ENCODE measurements at regions not wholly inside any gene's neighbourhood (a gene's known extent, or its start where the extent isn't known, plus 50 kb on each side); places are given as distances from the start of the nearest gene placed in this dataset.

DNA sequence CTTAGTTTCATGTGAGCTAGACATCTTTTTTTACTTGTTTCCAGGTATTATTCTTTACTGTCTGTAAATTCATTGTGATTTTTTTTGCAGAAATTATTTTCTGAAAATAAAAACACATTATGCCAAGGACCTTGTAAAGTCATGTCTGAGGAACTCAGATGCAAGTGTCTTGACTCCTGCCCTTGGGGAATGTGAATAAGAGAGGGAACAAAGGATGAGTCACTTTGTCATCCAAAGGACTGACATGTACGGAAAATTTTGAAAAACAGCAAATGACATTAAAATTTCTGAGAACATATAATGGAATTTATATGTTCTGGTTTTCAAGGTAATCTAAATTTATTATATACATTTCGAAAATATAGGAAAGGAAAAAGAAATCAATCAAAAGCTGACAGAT lies 660.4 kb downstream of the CD109 start:
- TF ChIP-seq, protein P1, sequence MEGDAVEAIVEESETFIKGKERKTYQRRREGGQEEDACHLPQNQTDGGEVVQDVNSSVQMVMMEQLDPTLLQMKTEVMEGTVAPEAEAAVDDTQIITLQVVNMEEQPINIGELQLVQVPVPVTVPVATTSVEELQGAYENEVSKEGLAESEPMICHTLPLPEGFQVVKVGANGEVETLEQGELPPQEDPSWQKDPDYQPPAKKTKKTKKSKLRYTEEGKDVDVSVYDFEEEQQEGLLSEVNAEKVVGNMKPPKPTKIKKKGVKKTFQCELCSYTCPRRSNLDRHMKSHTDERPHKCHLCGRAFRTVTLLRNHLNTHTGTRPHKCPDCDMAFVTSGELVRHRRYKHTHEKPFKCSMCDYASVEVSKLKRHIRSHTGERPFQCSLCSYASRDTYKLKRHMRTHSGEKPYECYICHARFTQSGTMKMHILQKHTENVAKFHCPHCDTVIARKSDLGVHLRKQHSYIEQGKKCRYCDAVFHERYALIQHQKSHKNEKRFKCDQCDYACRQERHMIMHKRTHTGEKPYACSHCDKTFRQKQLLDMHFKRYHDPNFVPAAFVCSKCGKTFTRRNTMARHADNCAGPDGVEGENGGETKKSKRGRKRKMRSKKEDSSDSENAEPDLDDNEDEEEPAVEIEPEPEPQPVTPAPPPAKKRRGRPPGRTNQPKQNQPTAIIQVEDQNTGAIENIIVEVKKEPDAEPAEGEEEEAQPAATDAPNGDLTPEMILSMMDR (IDR thresholded peaks at IDR 0.05; ENCODE audit: insufficient read depth, low read depth, low read length), result no peak
- TF ChIP-seq EZH2 (IDR thresholded peaks at IDR 0.05; ENCODE audit: insufficient read depth, low read length), result no peak

All from astrocyte (in vitro differentiated cells and primary cell).